Prostate gland (tissue), 2 donors: ENCODE measurements at regions not wholly inside any gene's neighbourhood (a gene's known extent, or its start where the extent isn't known, plus 50 kb on each side); places are given as distances from the start of the nearest gene placed in this dataset.

Source experiments
- DNase-seq: peaks from one replicate; pipeline ENCODE4 v3.0.0-alpha.2; 2019; ENCODE audit warnings: low spot score
- H3K27ac ChIP-seq, 2 donors: fragments of 200-600 bp; sonication (generic); 2 replicates each; pipeline ENCODE4 v1.5.1; 2017 to 2019
- H3K27me3 ChIP-seq: fragments of 200-600 bp; sonication (generic); replicated peaks from 2 replicates; pipeline ENCODE4 v1.5.1; 2019; ENCODE audit not compliant: insufficient read depth
- H3K36me3 ChIP-seq, 2 donors: fragments of 200-600 bp; sonication (generic); 1 replicate in 1 of 2; 2 replicates in 1 of 2; pipeline versions ENCODE4 v1.5.1 to v1.8.1; 2017 to 2019
- H3K4me1 ChIP-seq: fragments of 200-600 bp; sonication (generic); replicated peaks from 2 replicates; pipeline ENCODE4 v1.5.1; 2019
- H3K4me3 ChIP-seq, 2 donors: fragments of 200-600 bp; sonication (generic); 2 replicates each; pipeline ENCODE4 v1.5.1; 2017 to 2019
- H3K9me3 ChIP-seq: fragments of 200-600 bp; sonication (generic); 2 replicates; pipeline ENCODE4 v1.5.1; 2017
- CTCF ChIP-seq, 4 experiments: fragments of 200-600 bp in 2 of 4; fragments of 450-650 bp in 2 of 4; sonication (generic) in 2 of 4; IDR thresholded peaks; 1 replicate in 3 of 4; 2 replicates in 1 of 4; pipeline ENCODE4 v1.5.1; 2016 to 2019; ENCODE audit warnings: antibody characterized with exemption in 4 of 4, mild to moderate bottlenecking in 2 of 4, moderate library complexity in 2 of 4
- POLR2A ChIP-seq: fragments of 450-650 bp; IDR thresholded peaks from one replicate; pipeline ENCODE4 v1.6.1; 2016; ENCODE audit warnings: antibody characterized with exemption, mild to moderate bottlenecking
- POLR2AphosphoS5 ChIP-seq: sonication (generic); formaldehyde crosslinking; IDR thresholded peaks from one replicate; pipeline ENCODE4 v1.6.1; 2017; ENCODE audit warnings: antibody characterized with exemption
- WGBS: methylation state at CpG from one replicate; pipeline ENCODE4 v1.1.5; 2018; 5-methylcytosine and 5-hydroxymethylcytosine counted together
- intact Hi-C: fragments of 100-400 bp; cut with DNase I; formaldehyde crosslinking; loops from one replicate; pipeline ENCODE4 v1.14.2; 2022

- Histone ChIP-seq H3K9me3 (no peaks in the 10 kb centered on the region), H3K27me3 (no peaks in the 10 kb centered on the region), H3K4me1 (no peaks in the 10 kb centered on the region), H3K36me3 (no peaks in the 10 kb centered on the region), H3K27ac (no peak overlapping the region), H3K4me3 (no peak overlapping the region)
- 92% methylated on average over 1 of the region's 1 CpG for WGBS
- intact Hi-C loops = no loop called here
- TF ChIP-seq CTCF (IDR thresholded peaks at IDR 0.05) (no peak), POLR2A (no peak)
- DNase-seq = no peak
Observed at GRCh38 chr1:96309783-96310182, 411.8 kb upstream of the PTBP2 start.

GRCh38 chr1:96313216-96313615 lies 408.4 kb upstream of the PTBP2 start:
- Histone ChIP-seq H3K27ac (no peak overlapping the region), H3K36me3 (no peaks in the 10 kb centered on the region), H3K4me1 (no peaks in the 10 kb centered on the region), H3K27me3 (no peaks in the 10 kb centered on the region), H3K4me3 (no peak overlapping the region), H3K9me3 (no peaks in the 10 kb centered on the region)
- no peak for DNase-seq
- TF ChIP-seq CTCF (IDR thresholded peaks at IDR 0.05) = no peak
- 100% methylated on average over 1 of the region's 1 CpG for WGBS
- intact Hi-C loops = no loop called here

GRCh38 chr1:96329121-96329520 lies 392.5 kb upstream of the PTBP2 start:
- TF ChIP-seq CTCF (IDR thresholded peaks at IDR 0.05) (no peak), POLR2AphosphoS5 (no peak)
- no peak for DNase-seq
- H3K36me3 ChIP-seq = no peaks in the 10 kb centered on the region
- H3K4me3 ChIP-seq = no peak overlapping the region
- H3K27ac ChIP-seq = no peak overlapping the region
- no peaks in the 10 kb centered on the region for H3K4me1 ChIP-seq
- no peaks in the 10 kb centered on the region for H3K27me3 ChIP-seq
- intact Hi-C loops = no loop called here
- WGBS = 54% methylated on average over 4 of the region's 4 CpGs
- H3K9me3 ChIP-seq = no peaks in the 10 kb centered on the region

GRCh38 chr1:96331596-96331995 lies 390.0 kb upstream of the PTBP2 start:
- no peak for DNase-seq
- 87% methylated on average over 3 of the region's 3 CpGs for WGBS
- H3K9me3 ChIP-seq = no peaks in the 10 kb centered on the region
- TF ChIP-seq CTCF (IDR thresholded peaks at IDR 0.05) (no peak), POLR2A (no peak), POLR2AphosphoS5 (no peak)
- H3K27me3 ChIP-seq = no peaks in the 10 kb centered on the region
- intact Hi-C loops = no loop called here
- no peaks in the 10 kb centered on the region for H3K4me1 ChIP-seq
- no peak overlapping the region for H3K4me3 ChIP-seq
- H3K27ac ChIP-seq = no peak overlapping the region
- no peaks in the 10 kb centered on the region for H3K36me3 ChIP-seq

GRCh38 chr1:96333522-96334235 lies 387.9 kb upstream of the PTBP2 start:
- no peaks in the 10 kb centered on the region for H3K27me3 ChIP-seq
- no peak for TF ChIP-seq POLR2A
- TF ChIP-seq POLR2AphosphoS5 = no peak
- no peak for TF ChIP-seq CTCF (IDR thresholded peaks at IDR 0.05)
- no peak for DNase-seq
- H3K27ac ChIP-seq = no peak overlapping the region
- no peak overlapping the region for H3K4me3 ChIP-seq
- no peaks in the 10 kb centered on the region for H3K36me3 ChIP-seq
- no peaks in the 10 kb centered on the region for H3K4me1 ChIP-seq
- WGBS = 89% methylated on average over 4 of the region's 4 CpGs
- intact Hi-C loops = no loop called here
- no peaks in the 10 kb centered on the region for H3K9me3 ChIP-seq
